ENCODE measurements at regions not wholly inside any gene's neighbourhood (a gene's known extent, or its start where the extent isn't known, plus 50 kb on each side); places are given as distances from the start of the nearest gene placed in this dataset.

- TF ChIP-seq EZH2 (IDR thresholded peaks at IDR 0.05; ENCODE audit: low read depth) (no peak), CTCF (conservative IDR thresholded peaks at IDR 0.05) (no peak)
- no peaks in the 10 kb centered on the region for H3K9me2 ChIP-seq (ENCODE audit: insufficient read depth)
- POLR2A ChIA-PET (ENCODE audit: unreplicated experiment), result no interaction called here
- no peaks in the 10 kb centered on the region for H3K27me3 ChIP-seq (ENCODE audit: insufficient read depth, low read depth)
- peaks cover 27% of the 10 kb centered on the region for H3K4me1 ChIP-seq (replicated peaks; ENCODE audit: insufficient read depth)
- no peak overlapping the region for H3K4me3 ChIP-seq
- intact Hi-C loops (cut with micrococcal nuclease; ENCODE audit: unreplicated experiment), result no loop called here
- BruUV-seq (replicated peaks), result no TSS peak
- no peaks in the 10 kb centered on the region for H4K20me1 ChIP-seq (ENCODE audit: insufficient read depth)
- no peaks in the 10 kb centered on the region for H3K36me3 ChIP-seq (ENCODE audit: low read depth)
- no peak overlapping the region for H3K4me2 ChIP-seq
- H3K27ac ChIP-seq, result no peak overlapping the region
- no peaks in the 10 kb centered on the region; the same call in none of the 2 replicates for H3K9me3 ChIP-seq (ENCODE audit: insufficient read depth, low read depth)
- H2AFZ ChIP-seq, result no peak overlapping the region
- DNase-seq, result no peak
- H3K79me2 ChIP-seq (ENCODE audit: low read depth), result no peaks in the 10 kb centered on the region
- CTCF ChIA-PET, result no interaction called here
- H3F3A ChIP-seq (ENCODE audit: insufficient read depth, low read depth), result peaks cover 19% of the 10 kb centered on the region; the same call in 1 of the 2 replicates
Measured at GRCh38 chr13:34363266-34363665, 545.3 kb downstream of the RFC3 start.

DNA sequence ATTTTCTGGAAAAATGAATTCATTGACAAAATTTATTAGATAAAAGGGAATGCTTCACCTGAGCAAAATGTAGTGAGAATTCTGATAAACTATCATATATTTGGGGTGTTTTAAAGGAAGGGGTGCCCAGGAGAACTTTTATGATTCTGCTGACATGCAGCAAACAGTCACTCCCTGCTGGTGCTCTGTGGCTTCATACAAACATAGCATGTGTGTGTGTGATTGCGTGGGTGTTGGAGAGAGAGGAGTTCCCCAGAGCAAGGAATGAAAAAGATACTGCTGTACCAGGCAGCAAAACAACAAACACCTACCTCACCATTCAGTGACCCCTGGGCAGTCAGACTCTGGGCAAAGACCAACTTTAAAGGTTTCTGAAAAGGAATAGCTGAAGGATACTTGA, 546.7 kb downstream of the RFC3 start:
- H3K79me2 ChIP-seq (ENCODE audit: low read depth), result no peaks in the 10 kb centered on the region
- intact Hi-C loops (cut with micrococcal nuclease; ENCODE audit: unreplicated experiment), result no loop called here
- CTCF ChIA-PET, result no interaction called here
- H2AFZ ChIP-seq, result no peak overlapping the region
- no peaks in the 10 kb centered on the region for H3K36me3 ChIP-seq (ENCODE audit: low read depth)
- no peaks in the 10 kb centered on the region; the same call in none of the 2 replicates for H3K9me3 ChIP-seq (ENCODE audit: insufficient read depth, low read depth)
- BruUV-seq (replicated peaks), result no TSS peak
- no peaks in the 10 kb centered on the region for H3K27me3 ChIP-seq (ENCODE audit: insufficient read depth, low read depth)
- TF ChIP-seq CTCF (conservative IDR thresholded peaks at IDR 0.05), result no peak
- TF ChIP-seq EZH2 (IDR thresholded peaks at IDR 0.05; ENCODE audit: low read depth), result no peak
- no peak overlapping the region for H3K4me2 ChIP-seq
- DNase-seq, result no peak
- H3K4me1 ChIP-seq (replicated peaks; ENCODE audit: insufficient read depth), result peaks cover 13% of the 10 kb centered on the region
- no peaks in the 10 kb centered on the region for H4K20me1 ChIP-seq (ENCODE audit: insufficient read depth)
- peaks cover 8% of the 10 kb centered on the region; the same call in 1 of the 2 replicates for H3F3A ChIP-seq (ENCODE audit: insufficient read depth, low read depth)
- POLR2A ChIA-PET (ENCODE audit: unreplicated experiment), result no interaction called here
- no peak overlapping the region for H3K27ac ChIP-seq
- H3K9me2 ChIP-seq (ENCODE audit: insufficient read depth), result no peaks in the 10 kb centered on the region
- no peak overlapping the region for H3K4me3 ChIP-seq

GRCh38 chr13:34369931-34370330, 552.0 kb downstream of the RFC3 start:
- no peaks in the 10 kb centered on the region for H3K79me2 ChIP-seq (ENCODE audit: low read depth)
- no peaks in the 10 kb centered on the region for H3K36me3 ChIP-seq (ENCODE audit: low read depth)
- intact Hi-C loops (cut with micrococcal nuclease; ENCODE audit: unreplicated experiment), result no loop called here
- H3K27ac ChIP-seq, result no peak overlapping the region
- no peak overlapping the region for H3K4me3 ChIP-seq
- ChIA-PET CTCF (no interaction called here), POLR2A (ENCODE audit: unreplicated experiment) (no interaction called here)
- no peaks in the 10 kb centered on the region for H3K27me3 ChIP-seq (ENCODE audit: insufficient read depth, low read depth)
- H3K9me2 ChIP-seq (ENCODE audit: insufficient read depth), result no peaks in the 10 kb centered on the region
- no peaks in the 10 kb centered on the region for H3K4me1 ChIP-seq (replicated peaks; ENCODE audit: insufficient read depth)
- H4K20me1 ChIP-seq (ENCODE audit: insufficient read depth), result no peaks in the 10 kb centered on the region
- BruUV-seq (replicated peaks), result no TSS peak
- H3F3A ChIP-seq (ENCODE audit: insufficient read depth, low read depth), result no peaks in the 10 kb centered on the region
- DNase-seq, result no peak
- no peaks in the 10 kb centered on the region; the same call in 1 of the 2 replicates for H3K9me3 ChIP-seq (ENCODE audit: insufficient read depth, low read depth)
- TF ChIP-seq CTCF (conservative IDR thresholded peaks at IDR 0.05) (no peak), EZH2 (IDR thresholded peaks at IDR 0.05; ENCODE audit: low read depth) (no peak)
- no peak overlapping the region for H3K4me2 ChIP-seq
- H2AFZ ChIP-seq, result no peak overlapping the region
